Upper lobe of left lung (tissue), 4 donors: ENCODE measurements at regions not wholly inside any gene's neighbourhood (a gene's known extent, or its start where the extent isn't known, plus 50 kb on each side); places are given as distances from the start of the nearest gene placed in this dataset.

Experiments
- CTCF ChIP-seq, 6 experiments: fragments of 450-650 bp in 4 of 6; fragments of 200-600 bp in 2 of 6; sonication (generic) in 2 of 6; IDR thresholded peaks; one replicate each; pipeline ENCODE4 v1.5.1; 2016 to 2019; ENCODE audit warnings: antibody characterized with exemption in 6 of 6
- POLR2A ChIP-seq, 4 donors: fragments of 450-650 bp; IDR thresholded peaks; one replicate each; pipeline ENCODE4 v1.5.1; 2016 to 2017; ENCODE audit warnings: antibody characterized with exemption in 4 of 4, mild to moderate bottlenecking in 2 of 4

GRCh38 chr3:63132461-63133250 is 145.5 kb upstream of the SYNPR start:
- TF ChIP-seq POLR2A (IDR thresholded peaks at IDR 0.05) (no peak), CTCF (IDR thresholded peaks at IDR 0.05) (no peak)
